GM21447 (cell line): ENCODE measurements at regions not wholly inside any gene's neighbourhood (a gene's known extent, or its start where the extent isn't known, plus 50 kb on each side); places are given as distances from the start of the nearest gene placed in this dataset.

Experiments
- ATAC-seq: cut with Tn5 transposase; IDR thresholded peaks from one replicate; pipeline ENCODE4 v1.9.1; 2021; ENCODE audit not compliant: unreplicated experiment

GRCh38 chr5:6026766-6027406, 351.5 kb downstream of the MED10 start:
- no peak for ATAC-seq

- ATAC-seq = no peak
These were observed 358.7 kb downstream of the MED10 start for GRCh38 chr5:6019612-6020011.

DNA sequence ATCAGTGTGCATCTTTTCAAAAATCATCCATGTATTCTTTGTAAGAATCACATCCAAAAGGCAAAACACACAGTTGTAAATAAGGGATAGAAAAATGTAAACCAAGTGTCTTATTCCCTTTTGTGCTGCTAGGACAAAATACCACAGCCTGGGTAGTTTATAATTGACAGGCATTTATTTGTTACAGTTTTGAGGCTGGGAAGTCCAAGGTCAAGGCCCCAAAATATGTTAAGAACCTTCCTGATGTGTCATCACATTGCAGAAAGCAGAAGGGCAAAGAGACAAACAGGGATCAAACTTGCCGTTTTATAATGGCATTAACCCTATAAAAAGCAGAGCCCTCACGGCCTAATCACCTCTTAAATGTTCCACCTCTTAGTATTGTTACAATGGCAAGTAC, 364.8 kb downstream of the MED10 start:
- ATAC-seq = no peak

DNA sequence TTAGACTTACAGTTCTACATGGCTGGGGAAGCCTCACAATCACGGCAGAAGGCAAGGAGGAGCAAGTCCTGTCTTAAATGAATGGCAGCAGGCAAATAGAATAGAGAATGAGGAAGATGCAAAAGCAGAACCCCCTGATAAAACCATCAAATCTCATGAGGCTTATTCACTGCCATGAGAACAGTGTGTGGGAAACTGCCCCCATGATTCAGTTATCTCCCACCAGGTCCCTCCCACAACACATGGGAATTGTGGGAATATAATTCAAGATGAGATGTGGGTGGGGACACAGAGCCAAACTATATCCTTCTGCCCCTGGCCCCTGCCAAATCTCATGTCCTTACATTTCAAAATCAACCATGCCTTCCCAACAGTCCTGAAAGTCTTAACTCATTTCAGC, 367.1 kb downstream of the MED10 start:
- ATAC-seq = no peak

DNA sequence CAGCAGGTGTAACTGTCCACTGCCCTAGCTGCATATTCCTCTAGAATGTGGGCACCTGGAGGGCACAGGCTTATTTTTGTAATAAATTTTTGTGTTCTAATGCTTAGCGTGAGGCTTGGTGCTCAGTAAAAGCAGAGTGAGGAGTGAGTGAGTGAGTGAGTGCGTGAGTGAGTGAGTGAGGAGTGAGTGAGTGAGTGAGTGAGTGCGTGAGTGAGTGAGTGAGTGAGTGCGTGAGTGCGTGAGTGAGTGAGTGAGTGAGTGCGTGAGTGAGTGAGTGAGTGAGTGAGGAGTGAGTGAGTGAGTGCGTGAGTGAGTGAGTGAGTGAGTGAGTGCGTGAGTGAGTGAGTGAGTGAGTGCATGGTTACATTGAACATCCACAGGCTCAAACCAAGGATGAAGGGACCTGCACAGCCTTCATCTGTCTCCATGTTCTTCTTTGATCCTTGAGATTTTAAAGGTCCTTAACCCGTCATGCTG, 371.5 kb downstream of the MED10 start:
- no peak for ATAC-seq

DNA sequence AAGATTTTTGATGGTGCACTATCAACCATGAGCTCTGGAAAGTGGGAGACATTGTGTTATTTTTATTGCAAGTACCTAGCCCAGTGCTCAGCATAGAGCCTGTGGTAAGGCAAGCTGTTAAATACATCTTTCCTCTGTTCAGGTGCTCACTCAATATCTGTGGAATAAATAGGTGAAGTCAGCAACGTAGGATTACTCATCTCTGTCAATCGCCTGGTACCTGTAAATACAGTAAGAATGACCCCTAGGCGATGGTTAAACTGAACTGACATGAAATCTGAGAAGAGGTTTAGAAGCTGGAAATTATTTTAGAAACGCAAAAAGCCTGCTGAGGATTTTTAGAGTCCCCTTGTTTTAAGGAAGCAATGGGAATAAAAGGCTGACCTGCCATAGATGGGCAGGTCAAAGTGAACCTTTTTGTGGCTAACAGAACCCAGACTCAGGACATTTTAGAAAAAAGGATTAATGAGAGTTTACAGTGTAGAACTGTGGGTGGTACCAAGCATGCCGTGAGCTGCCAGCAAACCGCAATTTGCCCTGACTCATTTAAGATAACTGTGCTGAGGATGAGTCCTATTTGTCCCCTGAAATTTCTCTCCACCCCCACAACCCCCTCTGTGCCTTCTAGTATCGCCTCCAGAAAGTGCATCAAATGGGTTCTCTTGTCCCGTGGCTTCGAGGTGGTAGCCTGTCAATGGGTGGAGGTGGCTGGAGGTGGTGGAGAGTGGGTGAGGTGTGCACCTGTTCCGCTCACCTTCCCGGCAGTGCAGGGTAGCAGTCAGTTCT, 375.1 kb downstream of the MED10 start:
- no peak for ATAC-seq

DNA sequence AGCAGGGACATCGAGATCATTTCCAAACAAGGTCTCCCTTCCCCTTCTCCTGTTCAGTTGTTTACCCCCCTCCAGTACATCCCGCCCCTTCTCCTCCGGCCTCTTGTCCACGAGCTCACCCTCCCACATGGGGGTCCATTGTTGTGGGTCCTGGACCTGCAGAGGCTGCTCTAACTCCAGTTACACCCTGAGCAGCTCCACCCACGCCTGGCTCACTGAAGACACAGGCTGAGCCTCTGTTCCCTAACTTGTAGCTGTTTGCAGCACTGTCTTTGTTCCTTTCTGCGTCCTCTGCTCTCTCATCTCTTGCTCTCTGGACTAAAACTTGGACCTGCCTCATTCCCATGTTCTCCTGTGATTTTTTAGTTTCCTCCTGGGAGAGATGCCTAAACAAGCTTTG, 377.5 kb downstream of the MED10 start:
- ATAC-seq = no peak

DNA sequence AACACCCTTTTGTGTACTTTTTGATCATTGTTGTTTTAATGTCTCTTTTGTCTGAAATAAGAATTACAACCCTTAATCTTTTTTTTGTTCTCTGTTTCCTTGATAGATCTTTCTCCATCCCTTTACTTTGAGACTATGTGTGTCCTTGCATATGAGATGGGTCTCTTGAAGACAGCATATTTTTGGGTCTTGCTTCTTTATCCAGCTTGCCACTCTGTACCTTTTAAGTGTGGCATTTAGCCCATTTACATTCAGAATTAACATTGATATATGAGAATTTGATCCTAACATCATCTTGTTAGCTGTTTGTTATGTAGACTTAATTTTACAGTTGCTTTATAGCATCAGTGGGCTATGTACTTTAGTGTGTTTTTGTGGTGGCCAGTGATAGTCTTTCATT, 382.5 kb downstream of the MED10 start:
- no peak for ATAC-seq

- ATAC-seq = no peak
These were observed 391.7 kb downstream of the MED10 start for GRCh38 chr5:5986492-5987178.

GRCh38 chr5:5985332-5985731, 393.0 kb downstream of the MED10 start:
- no peak for ATAC-seq

DNA sequence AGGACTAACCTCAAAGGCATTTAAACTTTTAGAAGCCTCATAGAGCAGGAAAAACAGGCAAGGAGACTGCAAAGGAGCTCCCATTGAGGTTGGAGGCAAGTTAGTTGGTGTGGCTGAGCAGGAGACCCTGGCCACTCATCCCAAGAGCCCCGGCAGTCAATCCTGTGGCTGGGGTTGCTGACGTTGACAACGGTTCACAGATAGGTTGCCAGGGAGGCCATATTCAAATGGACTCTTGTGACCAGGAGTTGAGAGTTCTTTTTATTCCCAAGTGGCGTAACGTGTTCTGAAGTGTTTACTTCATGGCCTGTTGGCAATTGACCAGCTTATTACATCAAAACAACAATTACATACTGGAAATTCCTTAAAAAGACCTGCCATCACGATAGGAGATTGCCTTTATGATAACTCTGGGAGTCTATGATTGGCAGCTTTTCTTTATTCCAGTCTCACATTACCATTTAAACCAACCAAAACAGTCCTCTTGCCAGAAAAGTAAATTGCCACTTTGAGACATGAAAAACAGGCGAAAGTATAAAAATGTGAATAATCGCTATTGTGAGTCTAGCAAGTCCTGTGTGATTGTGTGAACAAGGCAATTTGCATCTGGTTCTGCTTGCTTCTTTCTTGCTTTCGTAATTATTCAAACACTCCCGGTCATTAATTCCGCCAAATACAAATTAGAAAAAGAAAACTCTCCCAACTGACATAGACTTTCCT, 394.9 kb downstream of the MED10 start:
- ATAC-seq = no peak

- ATAC-seq = no peak
These were observed 396.8 kb downstream of the MED10 start for GRCh38 chr5:5981562-5981961.

GRCh38 chr5:5980538-5980895, 397.8 kb downstream of the MED10 start:
- no peak for ATAC-seq

GRCh38 chr5:5979761-5980537, 398.4 kb downstream of the MED10 start:
- no peak for ATAC-seq

GRCh38 chr5:5979377-5979760, 399.0 kb downstream of the MED10 start:
- ATAC-seq = no peak

DNA sequence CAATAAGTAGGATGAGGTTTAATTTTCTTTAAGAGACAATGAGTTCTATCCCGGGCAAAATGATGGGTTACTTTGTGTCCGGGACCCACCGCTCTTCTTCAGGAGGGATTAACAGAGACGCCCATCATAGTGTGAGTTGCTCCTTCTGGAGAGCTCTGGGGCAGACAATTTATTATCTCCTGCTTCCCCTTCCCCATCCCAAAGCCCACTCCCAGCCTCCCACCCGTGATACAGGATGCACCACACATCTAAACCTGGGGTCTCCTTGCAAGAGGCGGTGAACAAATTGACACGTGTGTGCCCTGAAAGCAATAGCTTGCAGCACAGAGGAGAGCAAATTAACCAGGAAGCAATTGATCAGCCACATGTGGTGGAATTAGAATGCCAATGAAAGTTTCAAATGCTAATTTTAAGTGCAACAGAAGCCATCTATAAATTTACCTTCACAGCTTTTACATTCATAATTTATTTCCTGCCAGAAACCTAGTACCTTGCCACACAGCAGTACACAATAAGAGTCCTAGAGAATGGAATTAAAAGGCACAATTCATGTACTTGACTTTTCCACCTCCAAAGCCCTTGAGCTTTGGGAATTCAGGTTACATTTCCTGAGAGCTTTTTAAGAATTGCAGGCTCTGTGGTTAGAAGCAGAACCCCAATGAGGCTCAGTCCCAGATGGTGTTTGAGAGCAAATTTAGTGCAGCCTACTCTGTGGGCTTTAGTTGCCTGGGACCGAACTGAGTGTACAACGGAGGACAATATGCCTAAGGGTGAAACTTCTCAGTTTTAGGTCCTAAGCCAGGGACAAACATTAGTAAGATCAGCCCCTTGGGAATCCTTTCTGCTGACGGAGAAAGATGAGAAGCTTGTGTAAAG, 399.6 kb downstream of the MED10 start:
- no peak for ATAC-seq

GRCh38 chr5:5971203-5971602, 407.1 kb downstream of the MED10 start:
- no peak for ATAC-seq

DNA sequence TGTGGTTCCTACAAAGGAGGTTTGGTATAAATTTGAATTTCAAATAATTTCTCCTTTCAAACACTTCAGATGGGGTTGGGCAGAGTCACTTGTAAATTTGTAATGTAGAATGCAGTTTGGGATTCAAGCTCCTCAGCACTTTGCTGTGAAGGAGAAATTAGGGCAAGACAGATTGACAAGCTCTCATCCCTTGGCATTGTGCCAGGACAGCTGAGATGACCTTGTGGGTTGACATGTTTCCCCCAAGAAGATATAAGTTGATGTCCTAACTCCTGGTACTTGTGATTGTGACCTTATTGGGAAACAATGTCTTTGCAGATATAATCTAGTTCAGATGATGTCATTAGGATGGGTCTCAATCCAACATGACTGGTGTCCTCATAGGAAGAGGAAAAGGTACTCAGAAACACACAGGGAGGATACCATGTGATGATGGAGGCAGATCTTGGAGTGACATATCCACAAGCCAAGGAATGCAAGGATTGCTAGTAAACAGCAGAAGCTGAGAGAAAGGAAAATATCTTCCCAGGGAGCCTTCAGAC, 408.3 kb downstream of the MED10 start:
- no peak for ATAC-seq

DNA sequence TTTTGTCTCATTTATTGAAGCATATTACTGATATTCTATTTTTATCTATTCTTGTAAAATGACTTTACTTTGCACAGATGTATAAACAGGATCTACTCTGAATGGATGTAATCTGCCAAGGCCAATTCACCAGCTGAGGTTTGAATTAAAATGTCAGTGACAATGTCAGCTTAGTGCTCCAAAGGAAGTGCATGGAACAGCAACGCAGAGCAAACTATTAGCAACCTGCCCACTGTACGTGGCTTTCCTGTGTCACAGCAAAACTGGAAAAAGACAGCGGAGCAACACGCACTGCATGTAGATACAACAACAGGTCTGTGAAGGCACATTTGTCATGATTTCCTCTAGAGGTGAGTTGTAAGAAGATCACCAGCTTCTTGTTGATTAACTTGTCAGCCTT, 409.4 kb downstream of the MED10 start:
- no peak for ATAC-seq
